Ascending aorta (tissue), 2 donors: ENCODE measurements at regions not wholly inside any gene's neighbourhood (a gene's known extent, or its start where the extent isn't known, plus 50 kb on each side); places are given as distances from the start of the nearest gene placed in this dataset.

ENCODE experiments used
- DNase-seq, 2 donors: peaks; one replicate each; pipeline ENCODE4 v3.0.0-alpha.2; 2019; ENCODE audit warnings: low spot score in 2 of 2
- H3K27ac ChIP-seq, 2 donors: fragments of 200-600 bp; sonication (generic); one replicate each; pipeline ENCODE4 v1.5.1; 2016 to 2017; ENCODE audit warnings: mild to moderate bottlenecking in 1 of 2
- H3K27me3 ChIP-seq: fragments of 200-600 bp; sonication (generic); one replicate; pipeline ENCODE4 v1.5.1; 2017
- H3K36me3 ChIP-seq, 2 donors: fragments of 200-600 bp; sonication (generic); one replicate each; pipeline ENCODE4 v1.5.1; 2016
- H3K4me1 ChIP-seq, 2 donors: fragments of 200-600 bp; sonication (generic); one replicate each; pipeline ENCODE4 v1.5.1; 2016 to 2017; ENCODE audit warnings: mild to moderate bottlenecking in 1 of 2
- H3K4me3 ChIP-seq, 2 donors: fragments of 200-600 bp; sonication (generic); one replicate each; pipeline ENCODE4 v1.5.1; 2016 to 2017; ENCODE audit warnings: mild to moderate bottlenecking in 1 of 2
- H3K9me3 ChIP-seq, 2 donors: fragments of 200-600 bp; sonication (generic); one replicate each; pipeline ENCODE4 v1.5.1; 2016
- CTCF ChIP-seq, 3 experiments: fragments of 200-600 bp in 2 of 3; fragments of 450-650 bp in 1 of 3; sonication (generic) in 2 of 3; IDR thresholded peaks; one replicate each; pipeline ENCODE4 v1.5.1; 2016 to 2019; ENCODE audit warnings: antibody characterized with exemption in 3 of 3, mild to moderate bottlenecking in 1 of 3, moderate library complexity in 1 of 3
- intact Hi-C: fragments of 100-400 bp; cut with DNase I; formaldehyde crosslinking; loops from one replicate; pipeline ENCODE4 v1.15.1; 2023

- TF ChIP-seq CTCF (IDR thresholded peaks at IDR 0.05): no peak
- intact Hi-C loops: no loop called here
- no peaks in the 10 kb centered on the region for H3K9me3 ChIP-seq
- no peaks in the 10 kb centered on the region for H3K36me3 ChIP-seq
- no peak overlapping the region for H3K27ac ChIP-seq
- no peaks in the 10 kb centered on the region for H3K4me1 ChIP-seq
- H3K27me3 ChIP-seq: no peaks in the 10 kb centered on the region
- no peak overlapping the region for H3K4me3 ChIP-seq
- no peak for DNase-seq
Observed at GRCh38 chr2:16272038-16272788, 331.9 kb downstream of the MYCN start.

DNA sequence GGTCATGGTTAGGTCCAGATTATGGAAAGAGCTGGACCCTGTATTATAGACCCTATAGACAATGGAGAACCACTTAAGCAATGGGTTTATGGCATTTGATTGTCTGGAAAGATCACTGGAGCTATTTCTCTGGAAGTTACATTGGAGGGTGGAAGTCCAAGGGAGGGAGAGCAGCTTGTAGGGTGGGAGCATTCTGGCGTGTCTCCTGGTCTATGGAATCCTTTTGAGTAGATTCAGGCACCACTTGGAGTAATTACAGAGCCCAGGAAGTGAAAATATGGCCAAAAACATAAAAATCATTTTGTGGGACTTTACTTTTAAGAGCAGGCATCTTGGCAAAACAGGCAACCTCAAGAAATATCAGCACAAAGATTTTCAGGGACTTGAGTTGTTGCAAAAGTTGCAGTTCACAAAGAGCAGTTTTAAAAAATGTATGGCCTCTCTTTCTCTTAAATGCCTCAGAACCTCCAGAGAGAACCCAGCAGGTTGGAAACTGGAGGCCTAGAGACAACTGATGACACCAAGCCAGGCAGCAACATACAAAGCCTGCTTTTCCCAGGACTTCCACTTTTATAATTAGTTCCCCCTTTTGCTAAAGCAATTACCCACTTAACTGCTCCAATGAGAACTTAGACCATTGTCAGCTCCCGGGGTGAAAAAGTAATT lies 331.0 kb downstream of the MYCN start:
- intact Hi-C loops: no loop called here
- Histone ChIP-seq H3K27me3 (no peaks in the 10 kb centered on the region), H3K4me3 (no peak overlapping the region), H3K27ac (no peak overlapping the region), H3K9me3 (no peaks in the 10 kb centered on the region), H3K36me3 (no peaks in the 10 kb centered on the region), H3K4me1 (no peaks in the 10 kb centered on the region)
- DNase-seq: no peak
- TF ChIP-seq CTCF (IDR thresholded peaks at IDR 0.05): no peak

DNA sequence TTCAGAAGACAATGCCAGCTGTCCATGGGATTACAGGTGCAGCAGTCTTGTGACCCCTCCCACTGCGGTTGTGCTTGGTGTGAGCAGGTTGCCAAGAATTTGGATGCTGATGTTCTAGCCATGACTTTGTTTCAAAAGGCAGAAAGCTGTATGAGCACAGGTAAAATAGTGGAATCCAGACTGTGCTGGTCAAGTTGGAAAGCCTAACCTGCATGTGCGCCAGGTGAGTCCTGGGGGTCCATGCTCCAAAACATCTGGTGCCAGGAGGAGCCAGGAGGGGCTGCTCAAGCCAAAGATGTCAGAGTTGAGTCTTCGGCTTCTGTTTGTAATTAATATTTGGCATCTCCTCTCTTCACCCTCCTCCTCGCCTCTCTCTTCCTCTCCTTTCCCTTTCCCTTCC lies 330.1 kb downstream of the MYCN start:
- Histone ChIP-seq H3K36me3 (no peaks in the 10 kb centered on the region), H3K27me3 (no peaks in the 10 kb centered on the region), H3K4me3 (no peak overlapping the region), H3K9me3 (no peaks in the 10 kb centered on the region), H3K27ac (no peak overlapping the region), H3K4me1 (no peaks in the 10 kb centered on the region)
- TF ChIP-seq CTCF (IDR thresholded peaks at IDR 0.05): no peak
- intact Hi-C loops: no loop called here
- no peak for DNase-seq

DNA sequence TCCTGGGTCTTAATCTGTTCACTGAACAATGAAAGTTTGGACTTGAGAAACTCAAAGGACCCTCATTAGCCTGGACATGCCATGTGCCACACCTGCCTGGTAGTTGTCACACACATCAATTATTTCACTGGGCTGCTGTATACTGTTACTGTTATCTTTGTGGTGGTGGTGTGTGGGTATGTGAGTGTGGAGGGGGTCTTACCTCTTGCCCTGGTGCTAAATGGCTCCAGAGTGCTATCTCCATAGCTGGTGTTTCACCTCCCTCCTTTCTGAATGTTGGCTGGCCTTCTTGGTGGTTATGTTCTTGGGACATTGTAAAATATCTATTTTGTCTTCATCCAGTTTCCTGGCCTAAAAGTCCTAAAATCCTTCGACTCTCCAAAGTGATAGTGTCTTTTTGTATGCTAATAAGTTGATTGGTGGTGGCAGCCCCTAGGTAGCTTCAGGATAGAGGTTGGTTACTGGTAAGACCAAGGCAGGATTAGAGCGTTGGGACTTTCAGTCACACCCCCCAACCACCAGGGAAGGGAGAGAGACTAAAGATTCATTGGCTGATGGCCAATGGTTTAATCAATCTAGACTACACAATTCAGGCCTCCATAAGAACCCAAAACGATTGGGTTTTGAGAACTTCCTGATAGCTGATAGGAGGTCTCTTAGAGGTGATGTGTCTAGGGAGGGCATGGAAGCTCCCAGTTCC lies 328.1 kb downstream of the MYCN start:
- no peak overlapping the region for H3K4me3 ChIP-seq
- H3K36me3 ChIP-seq: no peaks in the 10 kb centered on the region
- TF ChIP-seq CTCF (IDR thresholded peaks at IDR 0.05): no peak
- no peaks in the 10 kb centered on the region for H3K9me3 ChIP-seq
- H3K27ac ChIP-seq: no peak overlapping the region
- H3K27me3 ChIP-seq: no peaks in the 10 kb centered on the region
- DNase-seq: no peak
- no peaks in the 10 kb centered on the region for H3K4me1 ChIP-seq
- intact Hi-C loops: no loop called here

GRCh38 chr2:16266571-16266970 lies 326.2 kb downstream of the MYCN start:
- intact Hi-C loops: no loop called here
- no peak for DNase-seq
- Histone ChIP-seq H3K9me3 (no peaks in the 10 kb centered on the region), H3K4me1 (no peaks in the 10 kb centered on the region), H3K27me3 (no peaks in the 10 kb centered on the region), H3K27ac (no peak overlapping the region), H3K36me3 (no peaks in the 10 kb centered on the region), H3K4me3 (no peak overlapping the region)
- TF ChIP-seq CTCF (IDR thresholded peaks at IDR 0.05): no peak
